Hepatic stellate cell (primary cell): ENCODE measurements at regions not wholly inside any gene's neighbourhood (a gene's known extent, or its start where the extent isn't known, plus 50 kb on each side); places are given as distances from the start of the nearest gene placed in this dataset.

Experiments used
- DNase-seq: peaks from one replicate; pipeline ENCODE4 v3.0.0; 2011; ENCODE audit warnings: low spot score

- DNase-seq = no peak
Observed at GRCh38 chr11:127492029-127492428, 491.5 kb upstream of the KIRREL3 start.

GRCh38 chr11:127491589-127491988, 491.0 kb upstream of the KIRREL3 start:
- no peak for DNase-seq

- no peak for DNase-seq
Observed at GRCh38 chr11:127490896-127491295, 490.3 kb upstream of the KIRREL3 start.

- no peak for DNase-seq
Observed at GRCh38 chr11:127485541-127485940, 485.0 kb upstream of the KIRREL3 start.

GRCh38 chr11:127481391-127481790, 480.8 kb upstream of the KIRREL3 start:
- no peak for DNase-seq

GRCh38 chr11:127478826-127479225, 478.3 kb upstream of the KIRREL3 start:
- DNase-seq = no peak

GRCh38 chr11:127474766-127475165, 474.2 kb upstream of the KIRREL3 start:
- no peak for DNase-seq

GRCh38 chr11:127472505-127472904, 471.9 kb upstream of the KIRREL3 start:
- no peak for DNase-seq

GRCh38 chr11:127471662-127472061, 471.1 kb upstream of the KIRREL3 start:
- no peak for DNase-seq

- no peak for DNase-seq
Observed at GRCh38 chr11:127470306-127470884, 469.8 kb upstream of the KIRREL3 start.

GRCh38 chr11:127464325-127464724, 463.8 kb upstream of the KIRREL3 start:
- no peak for DNase-seq

GRCh38 chr11:127462065-127462344, 461.4 kb upstream of the KIRREL3 start:
- no peak for DNase-seq

GRCh38 chr11:127461241-127462064, 460.9 kb upstream of the KIRREL3 start:
- DNase-seq = no peak

GRCh38 chr11:127458561-127458960, 458.0 kb upstream of the KIRREL3 start:
- DNase-seq = no peak

- DNase-seq = no peak
Observed at GRCh38 chr11:127454856-127455255, 454.3 kb upstream of the KIRREL3 start.

- DNase-seq = no peak
Observed at GRCh38 chr11:127452533-127452932, 452.0 kb upstream of the KIRREL3 start.

GRCh38 chr11:127451861-127452260, 451.3 kb upstream of the KIRREL3 start:
- no peak for DNase-seq

GRCh38 chr11:127448101-127448500, 447.5 kb upstream of the KIRREL3 start:
- DNase-seq = no peak

- DNase-seq = no peak
Observed at GRCh38 chr11:127445476-127445875, 444.9 kb upstream of the KIRREL3 start.

GRCh38 chr11:127443297-127443696, 442.7 kb upstream of the KIRREL3 start:
- DNase-seq = no peak

- DNase-seq = no peak
Observed at GRCh38 chr11:127440616-127441015, 440.0 kb upstream of the KIRREL3 start.

- no peak for DNase-seq
Observed at GRCh38 chr11:127425281-127425680, 424.7 kb upstream of the KIRREL3 start.

GRCh38 chr11:127424661-127425060, 424.1 kb upstream of the KIRREL3 start:
- DNase-seq = no peak

GRCh38 chr11:127420139-127420538, 419.6 kb upstream of the KIRREL3 start:
- no peak for DNase-seq
